ENCODE measurements at regions not wholly inside any gene's neighbourhood (a gene's known extent, or its start where the extent isn't known, plus 50 kb on each side); places are given as distances from the start of the nearest gene placed in this dataset.

DNA sequence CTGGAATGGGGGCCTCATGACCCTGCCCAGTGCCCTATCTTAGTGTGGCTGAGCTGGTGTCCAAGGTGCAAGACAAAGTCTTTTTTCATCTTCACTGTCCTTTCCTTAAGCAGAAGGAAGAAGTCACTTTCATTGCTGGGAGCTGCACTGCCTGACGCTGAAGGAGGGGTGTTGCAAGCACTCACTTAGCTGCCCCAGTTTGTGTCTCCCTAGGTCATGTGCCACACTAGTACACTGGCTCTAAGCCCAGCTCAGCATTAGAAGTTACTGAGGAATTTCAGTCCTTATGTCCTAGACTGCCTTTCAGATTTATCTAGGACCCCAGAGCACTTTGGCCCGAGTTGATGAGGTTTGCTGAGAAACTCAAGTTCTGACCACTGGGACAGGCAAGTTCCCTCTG is 952.0 kb upstream of the USP15 start:
- Histone ChIP-seq H2AFZ (no peak overlapping the region), H3K79me2 (no peaks in the 10 kb centered on the region), H3K4me2 (no peak overlapping the region), H3K27me3 (no peaks in the 10 kb centered on the region), H3K4me1 (ENCODE audit: insufficient read depth) (no peaks in the 10 kb centered on the region), H3K9me3 (ENCODE audit: low read depth) (no peaks in the 10 kb centered on the region), H3K36me3 (replicated peaks; ENCODE audit: insufficient read depth, low read depth) (no peaks in the 10 kb centered on the region), H3K27ac (no peak overlapping the region), H4K20me1 (ENCODE audit: insufficient read depth, poor library complexity, severe bottlenecking) (no peaks in the 10 kb centered on the region), H3K9me2 (replicated peaks; ENCODE audit: insufficient read depth) (no peaks in the 10 kb centered on the region), H3K4me3 (no peak overlapping the region)
- 88% methylated on average over 2 of the region's 2 CpGs for WGBS (ENCODE audit: low lambda C conversion rate, missing lambda C conversion rate)
- no peak for DNase-seq (ENCODE audit: low spot score)
- TF ChIP-seq EZH2phosphoT487 (IDR thresholded peaks at IDR 0.05; ENCODE audit: low read depth, severe bottlenecking, unreplicated experiment): no peak
- TF ChIP-seq, protein P1, sequence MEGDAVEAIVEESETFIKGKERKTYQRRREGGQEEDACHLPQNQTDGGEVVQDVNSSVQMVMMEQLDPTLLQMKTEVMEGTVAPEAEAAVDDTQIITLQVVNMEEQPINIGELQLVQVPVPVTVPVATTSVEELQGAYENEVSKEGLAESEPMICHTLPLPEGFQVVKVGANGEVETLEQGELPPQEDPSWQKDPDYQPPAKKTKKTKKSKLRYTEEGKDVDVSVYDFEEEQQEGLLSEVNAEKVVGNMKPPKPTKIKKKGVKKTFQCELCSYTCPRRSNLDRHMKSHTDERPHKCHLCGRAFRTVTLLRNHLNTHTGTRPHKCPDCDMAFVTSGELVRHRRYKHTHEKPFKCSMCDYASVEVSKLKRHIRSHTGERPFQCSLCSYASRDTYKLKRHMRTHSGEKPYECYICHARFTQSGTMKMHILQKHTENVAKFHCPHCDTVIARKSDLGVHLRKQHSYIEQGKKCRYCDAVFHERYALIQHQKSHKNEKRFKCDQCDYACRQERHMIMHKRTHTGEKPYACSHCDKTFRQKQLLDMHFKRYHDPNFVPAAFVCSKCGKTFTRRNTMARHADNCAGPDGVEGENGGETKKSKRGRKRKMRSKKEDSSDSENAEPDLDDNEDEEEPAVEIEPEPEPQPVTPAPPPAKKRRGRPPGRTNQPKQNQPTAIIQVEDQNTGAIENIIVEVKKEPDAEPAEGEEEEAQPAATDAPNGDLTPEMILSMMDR (IDR thresholded peaks at IDR 0.05; ENCODE audit: poor library complexity): no peak
- TF ChIP-seq EZH2 (IDR thresholded peaks at IDR 0.05; ENCODE audit: borderline replicate concordance): no peak

DNA sequence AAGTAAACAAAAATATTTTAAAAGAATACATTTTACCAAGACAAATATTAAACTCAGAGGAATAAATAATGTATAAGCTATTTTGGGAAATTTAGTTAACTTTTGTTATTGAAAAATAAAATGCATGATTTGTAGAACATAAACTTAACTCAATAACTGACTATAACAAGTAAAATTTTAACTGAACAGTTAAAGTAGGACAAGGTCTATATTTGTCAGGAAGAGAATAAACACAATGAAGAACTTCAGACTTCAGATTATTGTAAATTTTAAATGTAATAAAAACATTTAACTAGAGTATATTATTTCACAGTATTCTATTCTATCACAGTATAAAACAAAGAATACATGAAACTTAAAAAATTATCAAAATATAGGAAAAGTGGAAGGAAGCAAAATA is 948.8 kb upstream of the USP15 start:
- Histone ChIP-seq H3K9me2 (replicated peaks; ENCODE audit: insufficient read depth) (no peaks in the 10 kb centered on the region), H3K9me3 (ENCODE audit: low read depth) (no peaks in the 10 kb centered on the region), H3K4me1 (ENCODE audit: insufficient read depth) (no peaks in the 10 kb centered on the region), H3K27ac (no peak overlapping the region), H4K20me1 (ENCODE audit: insufficient read depth, poor library complexity, severe bottlenecking) (no peaks in the 10 kb centered on the region), H2AFZ (no peak overlapping the region), H3K79me2 (no peaks in the 10 kb centered on the region), H3K27me3 (no peaks in the 10 kb centered on the region), H3K4me2 (no peak overlapping the region), H3K4me3 (no peak overlapping the region), H3K36me3 (replicated peaks; ENCODE audit: insufficient read depth, low read depth) (no peaks in the 10 kb centered on the region)
- TF ChIP-seq, protein P1 (IDR thresholded peaks at IDR 0.05; ENCODE audit: poor library complexity): no peak
- TF ChIP-seq EZH2 (IDR thresholded peaks at IDR 0.05; ENCODE audit: borderline replicate concordance) (no peak), EZH2phosphoT487 (IDR thresholded peaks at IDR 0.05; ENCODE audit: low read depth, severe bottlenecking, unreplicated experiment) (no peak)
- no peak for DNase-seq (ENCODE audit: low spot score)

DNA sequence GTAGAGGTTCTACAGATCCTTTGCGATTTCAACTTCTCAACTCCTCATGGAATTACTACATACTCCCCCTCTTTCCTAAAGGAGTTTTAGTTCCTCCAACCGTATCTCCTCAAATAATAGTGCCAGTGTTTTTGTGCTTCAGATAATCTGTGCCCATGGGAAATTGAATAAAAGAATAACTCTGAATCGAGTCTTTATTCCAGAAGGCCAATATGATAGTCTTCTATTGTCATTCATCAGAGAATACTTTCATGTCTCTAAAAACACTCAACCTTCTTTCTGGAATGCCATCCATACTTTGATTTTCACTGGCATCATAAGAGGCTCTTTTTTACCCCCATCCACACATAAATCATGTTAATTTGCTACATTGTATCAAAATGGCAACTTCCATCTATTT is 911.3 kb upstream of the USP15 start:
- Histone ChIP-seq H3K4me2 (no peak overlapping the region), H3K79me2 (no peaks in the 10 kb centered on the region), H4K20me1 (ENCODE audit: insufficient read depth, poor library complexity, severe bottlenecking) (no peaks in the 10 kb centered on the region), H3K27me3 (no peaks in the 10 kb centered on the region), H3K36me3 (replicated peaks; ENCODE audit: insufficient read depth, low read depth) (no peaks in the 10 kb centered on the region), H3K4me1 (ENCODE audit: insufficient read depth) (no peaks in the 10 kb centered on the region), H3K9me3 (ENCODE audit: low read depth) (no peaks in the 10 kb centered on the region), H3K27ac (no peak overlapping the region), H3K9me2 (replicated peaks; ENCODE audit: insufficient read depth) (no peaks in the 10 kb centered on the region), H2AFZ (no peak overlapping the region), H3K4me3 (no peak overlapping the region)
- TF ChIP-seq, protein P1 (IDR thresholded peaks at IDR 0.05; ENCODE audit: poor library complexity): no peak
- TF ChIP-seq EZH2 (IDR thresholded peaks at IDR 0.05; ENCODE audit: borderline replicate concordance): no peak
- TF ChIP-seq EZH2phosphoT487 (IDR thresholded peaks at IDR 0.05; ENCODE audit: low read depth, severe bottlenecking, unreplicated experiment): no peak
- WGBS (ENCODE audit: low lambda C conversion rate, missing lambda C conversion rate): 93% methylated on average over 3 of the region's 3 CpGs
- no peak for DNase-seq (ENCODE audit: low spot score)

DNA sequence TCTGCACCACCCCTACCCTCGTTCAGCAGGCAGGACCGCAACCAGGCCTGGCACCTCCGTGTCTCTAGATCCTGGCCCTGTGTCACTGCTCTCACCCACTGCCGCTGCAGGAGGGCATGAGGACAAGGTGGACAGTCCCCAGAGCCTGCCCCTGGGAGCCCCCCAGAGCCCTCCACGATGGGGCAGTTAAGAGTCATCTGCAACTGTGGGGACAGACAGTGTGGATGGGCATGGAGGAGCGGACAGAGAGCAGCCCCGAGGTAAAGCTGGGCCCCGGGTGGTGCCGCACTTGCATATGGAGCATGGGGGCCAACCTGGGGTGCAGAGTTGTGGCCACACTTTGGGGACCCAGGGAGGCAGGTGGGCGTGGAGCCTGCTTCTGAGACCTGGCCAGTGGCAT is 905.1 kb upstream of the USP15 start:
- no peaks in the 10 kb centered on the region for H3K4me1 ChIP-seq (ENCODE audit: insufficient read depth)
- H3K4me2 ChIP-seq: no peak overlapping the region
- H4K20me1 ChIP-seq (ENCODE audit: insufficient read depth, poor library complexity, severe bottlenecking): no peaks in the 10 kb centered on the region
- no peaks in the 10 kb centered on the region for H3K27me3 ChIP-seq
- no peak for DNase-seq (ENCODE audit: low spot score)
- WGBS (ENCODE audit: low lambda C conversion rate, missing lambda C conversion rate): 91% methylated on average over 9 of the region's 10 CpGs
- H3K27ac ChIP-seq: no peak overlapping the region
- H3K9me3 ChIP-seq (ENCODE audit: low read depth): no peaks in the 10 kb centered on the region
- no peaks in the 10 kb centered on the region for H3K79me2 ChIP-seq
- H3K9me2 ChIP-seq (replicated peaks; ENCODE audit: insufficient read depth): no peaks in the 10 kb centered on the region
- H3K36me3 ChIP-seq (replicated peaks; ENCODE audit: insufficient read depth, low read depth): no peaks in the 10 kb centered on the region
- TF ChIP-seq EZH2 (IDR thresholded peaks at IDR 0.05; ENCODE audit: borderline replicate concordance): no peak
- TF ChIP-seq EZH2phosphoT487 (IDR thresholded peaks at IDR 0.05; ENCODE audit: low read depth, severe bottlenecking, unreplicated experiment): no peak
- no peak overlapping the region for H3K4me3 ChIP-seq
- H2AFZ ChIP-seq: no peak overlapping the region

Measured in hepatocyte (in vitro differentiated cells).